H1 (cell line): ENCODE measurements at regions not wholly inside any gene's neighbourhood (a gene's known extent, or its start where the extent isn't known, plus 50 kb on each side); places are given as distances from the start of the nearest gene placed in this dataset.

Experiments
- CTCF ChIA-PET: fragments of 300-600 bp; sonication (Branson Sonifier 250); formaldehyde crosslinking; loops from one replicate; lab custom pipeline; 2021; ENCODE audit not compliant: partially characterized antibody; lab: Charles Lee
- POLR2A ChIA-PET: fragments of 300-600 bp; sonication (Branson Sonifier 250); formaldehyde crosslinking; loops from one replicate; lab custom pipeline; 2021; ENCODE audit warnings: inconsistent platforms; ENCODE audit not compliant: partially characterized antibody; lab: Charles Lee
- DNase-seq, 2 experiments: peaks; one replicate each; pipeline versions ENCODE4 v3.0.0 to v3.0.0-alpha.2; 2010 to 2022; ENCODE audit warnings: low spot score in 2 of 2, low read depth in 1 of 2, mixed read lengths in 1 of 2
- FAIRE-seq: peaks from 2 replicates; lab custom pipeline; 2011; peaks lifted over from hg19 to GRCh38; lab: Jason Lieb, UNC
- H2AFZ ChIP-seq: 2 replicates; pipeline ENCODE4 v1.8.1; 2012; ENCODE audit warnings: low read length, inconsistent platforms
- H2AK5ac ChIP-seq: 2 replicates; pipeline ENCODE4 v1.6.1; 2013; ENCODE audit warnings: low read depth, low read length
- H2BK120ac ChIP-seq: replicated peaks from 2 replicates; pipeline ENCODE3; 2013; ENCODE audit warnings: low read depth, low read length, inconsistent platforms
- H2BK12ac ChIP-seq: 2 replicates; pipeline ENCODE4 v1.6.1; 2013; ENCODE audit warnings: low read depth, low read length
- H2BK15ac ChIP-seq: 2 replicates; pipeline ENCODE4 v1.6.1; 2013; ENCODE audit warnings: low read length
- H2BK20ac ChIP-seq: 2 replicates; pipeline ENCODE4 v1.6.1; 2013; ENCODE audit warnings: low read length
- H2BK5ac ChIP-seq: 2 replicates; pipeline ENCODE4 v1.6.1; 2013; ENCODE audit warnings: low read depth, low read length
- H3K14ac ChIP-seq: 2 replicates; pipeline ENCODE4 v1.6.1; 2013; ENCODE audit warnings: inconsistent platforms; ENCODE audit not compliant: insufficient read length
- H3K18ac ChIP-seq: 2 replicates; pipeline ENCODE4 v1.6.1; 2013; ENCODE audit warnings: low read length; ENCODE audit errors: extremely low read depth
- H3K23ac ChIP-seq: 2 replicates; pipeline ENCODE4 v1.6.1; 2013; ENCODE audit warnings: inconsistent platforms; ENCODE audit not compliant: insufficient read length
- H3K23me2 ChIP-seq: 2 replicates; pipeline ENCODE4 v1.6.1; 2013; ENCODE audit warnings: low read depth, low read length
- H3K27ac ChIP-seq: 2 replicates; pipeline ENCODE4 v1.6.1; 2011; ENCODE audit warnings: low read depth, low read length, inconsistent platforms
- H3K27me3 ChIP-seq, 4 experiments: replicated peaks in 1 of 4; 1 replicate in 1 of 4; 2 replicates in 3 of 4; pipeline versions ENCODE4 v1.6.1 to v1.8.1; 2011 to 2013; ENCODE audit warnings: low read length in 3 of 4, mild to moderate bottlenecking in 3 of 4, inconsistent platforms in 2 of 4, mixed read lengths in 2 of 4, moderate library complexity in 1 of 4; ENCODE audit not compliant: control insufficient read depth in 3 of 4, insufficient read depth in 3 of 4; ENCODE audit errors: extremely low read depth in 1 of 4
- H3K36me3 ChIP-seq, 4 experiments: 2 replicates each; pipeline versions ENCODE4 v1.6.1 to v1.8.1; 2011 to 2013; ENCODE audit warnings: mild to moderate bottlenecking in 4 of 4, low read length in 3 of 4, moderate library complexity in 2 of 4, control low read depth in 1 of 4, inconsistent platforms in 1 of 4; ENCODE audit not compliant: insufficient read depth in 4 of 4, control insufficient read depth in 2 of 4
- H3K4ac ChIP-seq: replicated peaks from 2 replicates; pipeline ENCODE3; 2013; ENCODE audit warnings: low read length, low read depth, mixed read lengths, inconsistent platforms; ENCODE audit not compliant: insufficient read length
- H3K4me1 ChIP-seq, 4 experiments: replicated peaks in 1 of 4; 1 replicate in 1 of 4; 2 replicates in 3 of 4; pipeline versions ENCODE4 v1.6.1 to v1.8.1; 2011 to 2013; ENCODE audit warnings: low read length in 3 of 4, inconsistent platforms in 2 of 4, mixed read lengths in 1 of 4; ENCODE audit not compliant: insufficient read depth in 4 of 4, control insufficient read depth in 3 of 4
- H3K4me2 ChIP-seq, 2 experiments: 2 replicates each; pipeline versions ENCODE4 v1.6.1 to v1.8.1; 2011 to 2013; ENCODE audit warnings: low read depth in 2 of 2, low read length in 2 of 2, control low read depth in 1 of 2, inconsistent platforms in 1 of 2, mild to moderate bottlenecking in 1 of 2; ENCODE audit not compliant: insufficient read depth in 1 of 2
- H3K4me3 ChIP-seq, 4 experiments: fragments of 200-600, 300-600 bp in 1 of 4; sonication (generic), shearing (Covaris generic), sonication (Bioruptor Twin) in 1 of 4; 2 replicates each; pipeline versions ENCODE4 v1.5.1 to v1.8.1; 2011 to 2016; ENCODE audit warnings: low read length in 4 of 4, low read depth in 3 of 4, control low read depth in 2 of 4, inconsistent platforms in 2 of 4, mild to moderate bottlenecking in 2 of 4, mixed read lengths in 1 of 4, moderate library complexity in 1 of 4; ENCODE audit not compliant: insufficient read depth in 2 of 4; ENCODE audit errors: extremely low read depth in 1 of 4
- H3K56ac ChIP-seq: replicated peaks from 2 replicates; pipeline ENCODE3; 2013; ENCODE audit warnings: low read depth, mild to moderate bottlenecking, mixed read lengths, low read length, inconsistent platforms; ENCODE audit not compliant: insufficient read length
- H3K79me1 ChIP-seq: 2 replicates; pipeline ENCODE4 v1.6.1; 2013; ENCODE audit warnings: low read depth, low read length, control low read depth
- H3K79me2 ChIP-seq, 2 experiments: 2 replicates each; pipeline versions ENCODE4 v1.6.1 to v1.8.1; 2012 to 2013; ENCODE audit warnings: low read length in 2 of 2, mild to moderate bottlenecking in 2 of 2, inconsistent platforms in 1 of 2; ENCODE audit not compliant: insufficient read depth in 2 of 2, control insufficient read depth in 1 of 2
- H3K9ac ChIP-seq, 4 experiments: replicated peaks in 1 of 4; 1 replicate in 1 of 4; 2 replicates in 3 of 4; pipeline versions ENCODE4 v1.6.1 to v1.8.1; 2011 to 2013; ENCODE audit warnings: low read depth in 3 of 4, low read length in 3 of 4, control low read depth in 2 of 4, mild to moderate bottlenecking in 2 of 4, moderate library complexity in 2 of 4, inconsistent platforms in 1 of 4; ENCODE audit errors: extremely low read depth in 1 of 4
- H3K9me3 ChIP-seq, 2 experiments: 2 replicates each; pipeline versions ENCODE4 v1.6.1 to v1.8.1; 2012 to 2013; ENCODE audit warnings: mild to moderate bottlenecking in 2 of 2, moderate library complexity in 2 of 2, control low read depth in 1 of 2, inconsistent platforms in 1 of 2, low read depth in 1 of 2, low read length in 1 of 2, mixed read lengths in 1 of 2; ENCODE audit not compliant: insufficient read depth in 2 of 2
- H4K20me1 ChIP-seq, 2 experiments: replicated peaks in 1 of 2; 2 replicates each; pipeline versions ENCODE3 to v1.8.1; 2011 to 2013; ENCODE audit warnings: inconsistent platforms in 2 of 2, low read length in 2 of 2, mild to moderate bottlenecking in 1 of 2; ENCODE audit not compliant: insufficient read depth in 2 of 2, control insufficient read depth in 1 of 2
- H4K5ac ChIP-seq: 2 replicates; pipeline ENCODE4 v1.6.1; 2013; ENCODE audit warnings: low read length, low read depth, mixed read lengths, inconsistent platforms; ENCODE audit not compliant: insufficient read length
- H4K8ac ChIP-seq: 2 replicates; pipeline ENCODE4 v1.8.0; 2013; ENCODE audit warnings: mild to moderate bottlenecking, moderate library complexity, low read length, inconsistent platforms; ENCODE audit not compliant: insufficient read depth; ENCODE audit errors: extremely low read depth
- H4K91ac ChIP-seq: replicated peaks from 2 replicates; pipeline ENCODE3; 2013; ENCODE audit warnings: low read length, mixed read lengths, inconsistent platforms; ENCODE audit not compliant: insufficient read length
- ATF3 ChIP-seq: IDR thresholded peaks from 2 replicates; pipeline ENCODE4 v1.6.1; 2011; ENCODE audit warnings: low read depth, mild to moderate bottlenecking, low read length; ENCODE audit not compliant: insufficient read depth
- GABPA ChIP-seq: IDR thresholded peaks from 2 replicates; pipeline ENCODE4 v1.6.1; 2011; ENCODE audit warnings: mild to moderate bottlenecking, low read length, moderate library complexity, borderline replicate concordance; ENCODE audit not compliant: insufficient read depth
- MAFK ChIP-seq: IDR thresholded peaks from 2 replicates; pipeline ENCODE4 v1.6.1; 2012; ENCODE audit warnings: low read depth, mild to moderate bottlenecking, improper control_type of control experiment, low read length
- RFX5 ChIP-seq: IDR thresholded peaks from 2 replicates; pipeline ENCODE4 v1.6.1; 2011; ENCODE audit warnings: low read depth, low read length, improper control_type of control experiment, borderline replicate concordance
- WGBS, 2 experiments: shearing (Covaris generic) in 1 of 2; methylation state at CpG; one replicate each; pipeline versions ENCODE4 v1.1.6 to v1.1.7; 2013 to 2015; ENCODE audit warnings: low lambda C conversion rate in 2 of 2, mixed read lengths in 2 of 2, inconsistent platforms in 1 of 2, low coverage in 1 of 2, missing lambda C conversion rate in 1 of 2; ENCODE audit not compliant: insufficient replicate concordance in 2 of 2, insufficient coverage in 1 of 2, insufficient read length in 1 of 2; ENCODE audit errors: extremely low coverage in 1 of 2, missing lambda C conversion rate in 1 of 2; 5-methylcytosine and 5-hydroxymethylcytosine counted together

GRCh38 chr20:24138196-24138857 lies 149.7 kb upstream of the GGTLC1 start:
- no peak for FAIRE-seq
- H2AFZ ChIP-seq: no peak overlapping the region; the same call in 1 of the 2 replicates
- no peaks in the 10 kb centered on the region for H3K79me2 ChIP-seq
- no peak overlapping the region for H3K9ac ChIP-seq
- no peak overlapping the region for H2BK15ac ChIP-seq
- no peaks in the 10 kb centered on the region for H3K79me1 ChIP-seq
- H3K27ac ChIP-seq: no peak overlapping the region
- no peak overlapping the region for H2AK5ac ChIP-seq
- H3K4me3 ChIP-seq: no peak overlapping the region
- no peak overlapping the region for H3K18ac ChIP-seq
- POLR2A ChIA-PET: no interaction called here
- CTCF ChIA-PET: interaction anchor here (2.6 kb wide), 1 partner anchor 12 kb away, joined by 15 read pairs; no protein-coding TSS in a partner anchor
- DNase-seq: no peak
- H2BK20ac ChIP-seq: no peak overlapping the region
- no peak overlapping the region for H2BK120ac ChIP-seq
- H3K4ac ChIP-seq: no peak overlapping the region
- TF ChIP-seq MAFK (no peak), ATF3 (no peak), GABPA (no peak), RFX5 (no peak)
- H4K91ac ChIP-seq: no peak overlapping the region
- no peak overlapping the region for H3K4me2 ChIP-seq
- H4K20me1 ChIP-seq: no peaks in the 10 kb centered on the region
- no peak overlapping the region for H3K14ac ChIP-seq
- H3K23ac ChIP-seq: no peak overlapping the region
- H3K4me1 ChIP-seq: peaks cover 0 to 2% (median 0%) of the 10 kb centered on the region in 4 experiments; a peak in 2 of 7 replicates
- no peak overlapping the region for H3K56ac ChIP-seq
- no peak overlapping the region for H2BK12ac ChIP-seq
- H4K5ac ChIP-seq: no peak overlapping the region
- H3K27me3 ChIP-seq: no peaks in the 10 kb centered on the region
- no peak overlapping the region for H4K8ac ChIP-seq
- no peaks in the 10 kb centered on the region for H3K9me3 ChIP-seq
- no peak overlapping the region for H2BK5ac ChIP-seq
- H3K36me3 ChIP-seq: no peaks in the 10 kb centered on the region
- 88% methylated on average over 5 of the region's 5 CpGs; no CpG with 5 or more reads in 1 of the 2 experiments for WGBS, 2 experiments
- H3K23me2 ChIP-seq: no peaks in the 10 kb centered on the region
